Kidney (tissue), 13 donors: ENCODE measurements at regions not wholly inside any gene's neighbourhood (a gene's known extent, or its start where the extent isn't known, plus 50 kb on each side); places are given as distances from the start of the nearest gene placed in this dataset.

Experiments used
- DNase-seq, 5 donors: peaks; one replicate each; pipeline ENCODE4 v3.0.0-alpha.2; 2013 to 2020
- FAIRE-seq: peaks from 2 replicates; lab custom pipeline; 2012; peaks lifted over from hg19 to GRCh38; lab: Jason Lieb, UNC
- H3K27ac ChIP-seq, 2 donors: one replicate each; pipeline ENCODE4 v1.7.0; 2013; ENCODE audit warnings: low read depth in 2 of 2, low read length in 2 of 2, inconsistent platforms in 1 of 2
- H3K27me3 ChIP-seq: one replicate; pipeline ENCODE4 v1.7.1; 2013; ENCODE audit warnings: low read length, inconsistent platforms; ENCODE audit not compliant: control insufficient read depth, insufficient read depth
- H3K36me3 ChIP-seq, 3 donors: one replicate each; pipeline versions ENCODE4 v1.7.0 to v1.7.1; 2013; ENCODE audit warnings: low read length in 3 of 3, control low read depth in 1 of 3, inconsistent platforms in 1 of 3; ENCODE audit not compliant: insufficient read depth in 3 of 3, control insufficient read depth in 2 of 3
- H3K4me1 ChIP-seq, 3 donors: one replicate each; pipeline versions ENCODE4 v1.7.0 to v1.7.1; 2013; ENCODE audit warnings: low read length in 3 of 3, inconsistent platforms in 1 of 3, low read depth in 1 of 3; ENCODE audit not compliant: control insufficient read depth in 2 of 3, insufficient read depth in 2 of 3
- H3K4me3 ChIP-seq, 3 donors: one replicate each; pipeline versions ENCODE4 v1.7.0 to v1.8.1; 2013; ENCODE audit warnings: low read length in 3 of 3, control low read depth in 1 of 3, inconsistent platforms in 1 of 3
- H3K9ac ChIP-seq, 3 donors: one replicate each; pipeline versions ENCODE4 v1.7.0 to v1.7.1; 2013; ENCODE audit warnings: low read length in 3 of 3, control low read depth in 1 of 3, inconsistent platforms in 1 of 3
- H3K9me3 ChIP-seq, 3 donors: one replicate each; pipeline versions ENCODE4 v1.7.0 to v1.7.1; 2013; ENCODE audit warnings: low read length in 3 of 3, control low read depth in 1 of 3, inconsistent platforms in 1 of 3; ENCODE audit not compliant: control insufficient read depth in 2 of 3, insufficient read depth in 1 of 3
- CTCF ChIP-seq: IDR thresholded peaks from 3 replicates; pipeline ENCODE4 v1.5.1; 2012; ENCODE audit warnings: mild to moderate bottlenecking, moderate library complexity, borderline replicate concordance; ENCODE audit not compliant: insufficient read depth; ENCODE audit errors: extremely low read depth
- intact Hi-C: fragments of 100-400 bp; cut with DNase I; formaldehyde crosslinking; loops from one replicate; pipeline ENCODE4 v1.11.1; 2022
- donor health status: control.
- donor health status: control.
- donor health status: control.
- donor health status: control.
- donor health status: control.
- donor health status: DM: yes; HTN: yes; CAD: no.
- donor health status: Normal renal cell carcinoma (clear cell type).

GRCh38 chr15:95175914-95176658 lies 944.7 kb downstream of the MCTP2 start:
- intact Hi-C loops = no loop called here
- peaks cover 2 to 15% (median 8%) of the 10 kb centered on the region in 3 donors for H3K4me1 ChIP-seq
- H3K36me3 ChIP-seq = no peaks in the 10 kb centered on the region
- FAIRE-seq (no peak), DNase-seq (no peak)
- no peak for TF ChIP-seq CTCF
- H3K9ac ChIP-seq = no peak overlapping the region
- no peak overlapping the region for H3K4me3 ChIP-seq
- H3K27me3 ChIP-seq = no peaks in the 10 kb centered on the region
- H3K27ac ChIP-seq = no peak overlapping the region
- H3K9me3 ChIP-seq = no peaks in the 10 kb centered on the region

GRCh38 chr15:95176794-95177577 lies 945.6 kb downstream of the MCTP2 start:
- DNase-seq (peak in 1 of 5 donors; percentile 78), FAIRE-seq (peak; percentile 6)
- no peak overlapping the region for H3K9ac ChIP-seq

GRCh38 chr15:95180530-95180929 lies 949.2 kb downstream of the MCTP2 start:
- Histone ChIP-seq H3K27me3 (no peaks in the 10 kb centered on the region), H3K4me3 (no peak overlapping the region), H3K36me3 (no peaks in the 10 kb centered on the region), H3K4me1 (no peaks in the 10 kb centered on the region), H3K27ac (no peak overlapping the region), H3K9ac (no peak overlapping the region), H3K9me3 (no peaks in the 10 kb centered on the region)
- DNase-seq = no peak
- intact Hi-C loops = no loop called here
- no peak for TF ChIP-seq CTCF
- peak; percentile 87 for FAIRE-seq

More at GRCh38 chr15:95176794-95177577, 945.6 kb downstream of the MCTP2 start:
- Histone ChIP-seq H3K27ac (no peak overlapping the region), H3K9me3 (no peaks in the 10 kb centered on the region), H3K4me1 (peaks cover 2 to 11% (median 8%) of the 10 kb centered on the region in 3 donors), H3K4me3 (no peak overlapping the region), H3K36me3 (no peaks in the 10 kb centered on the region), H3K27me3 (no peaks in the 10 kb centered on the region)
- intact Hi-C loops = no loop called here
- TF ChIP-seq CTCF = no peak
